Mesenchymal stem cell (in vitro differentiated cells and primary cell): ENCODE measurements at regions not wholly inside any gene's neighbourhood (a gene's known extent, or its start where the extent isn't known, plus 50 kb on each side); places are given as distances from the start of the nearest gene placed in this dataset.

ENCODE experiments used
- DNase-seq: peaks from one replicate; pipeline ENCODE4 v3.0.0-alpha.2; 2013
- H2AFZ ChIP-seq: one replicate; pipeline ENCODE4 v1.6.1; 2013; ENCODE audit warnings: low read depth, mild to moderate bottlenecking, control low read depth, inconsistent platforms, low read length, moderate library complexity
- H2AK5ac ChIP-seq: 2 replicates; pipeline ENCODE4 v1.6.1; 2013; ENCODE audit warnings: low read length, moderate library complexity, mild to moderate bottlenecking, inconsistent platforms; ENCODE audit not compliant: severe bottlenecking
- H2BK120ac ChIP-seq: one replicate; pipeline ENCODE4 v1.6.1; 2013; ENCODE audit warnings: low read depth, mild to moderate bottlenecking, inconsistent platforms, low read length, moderate library complexity
- H2BK12ac ChIP-seq, 2 experiments: one replicate each; pipeline ENCODE4 v1.6.1; 2013; ENCODE audit warnings: inconsistent platforms in 2 of 2, low read length in 2 of 2, mild to moderate bottlenecking in 2 of 2, moderate library complexity in 2 of 2, control low read depth in 1 of 2
- H2BK15ac ChIP-seq: one replicate; pipeline ENCODE4 v1.6.1; 2013; ENCODE audit warnings: mild to moderate bottlenecking, low read depth, inconsistent platforms; ENCODE audit not compliant: poor library complexity, severe bottlenecking
- H2BK5ac ChIP-seq: 2 replicates; pipeline ENCODE4 v1.6.1; 2013; ENCODE audit warnings: low read depth, mild to moderate bottlenecking, low read length, control low read depth, inconsistent platforms; ENCODE audit not compliant: poor library complexity, severe bottlenecking
- H3K14ac ChIP-seq, 2 experiments: one replicate each; pipeline ENCODE4 v1.6.1; 2013; ENCODE audit warnings: inconsistent platforms in 2 of 2, low read length in 2 of 2, control low read depth in 1 of 2, mild to moderate bottlenecking in 1 of 2, moderate library complexity in 1 of 2
- H3K18ac ChIP-seq, 2 experiments: one replicate each; pipeline ENCODE4 v1.6.1; 2013; ENCODE audit warnings: inconsistent platforms in 2 of 2, low read length in 2 of 2, control low read depth in 1 of 2, low read depth in 1 of 2, mild to moderate bottlenecking in 1 of 2
- H3K23ac ChIP-seq, 2 experiments: one replicate each; pipeline ENCODE4 v1.6.1; 2013; ENCODE audit warnings: inconsistent platforms in 2 of 2, low read length in 2 of 2, mild to moderate bottlenecking in 2 of 2, moderate library complexity in 2 of 2, control low read depth in 1 of 2
- H3K27ac ChIP-seq: 2 replicates; pipeline ENCODE4 v1.5.1; 2013; ENCODE audit warnings: mild to moderate bottlenecking, moderate library complexity, low read length, control low read depth, inconsistent platforms; ENCODE audit not compliant: poor library complexity, severe bottlenecking
- H3K27me3 ChIP-seq, 2 experiments: 2 replicates each; pipeline versions ENCODE4 v1.6.1 to v1.7.0; 2013; ENCODE audit warnings: low read length in 2 of 2, mild to moderate bottlenecking in 2 of 2, moderate library complexity in 2 of 2, control low read depth in 1 of 2, inconsistent platforms in 1 of 2; ENCODE audit not compliant: control insufficient read depth in 1 of 2, insufficient read depth in 1 of 2
- H3K36me3 ChIP-seq, 2 experiments: 2 replicates each; pipeline versions ENCODE4 v1.6.1 to v1.7.0; 2013; ENCODE audit warnings: low read length in 2 of 2, control low read depth in 1 of 2, inconsistent platforms in 1 of 2, low read depth in 1 of 2, mild to moderate bottlenecking in 1 of 2; ENCODE audit not compliant: insufficient read depth in 2 of 2, control insufficient read depth in 1 of 2
- H3K4ac ChIP-seq, 2 experiments: one replicate each; pipeline ENCODE4 v1.6.1; 2013; ENCODE audit warnings: inconsistent platforms in 2 of 2, low read length in 2 of 2, mild to moderate bottlenecking in 2 of 2, moderate library complexity in 2 of 2, control low read depth in 1 of 2, low read depth in 1 of 2
- H3K4me1 ChIP-seq: 2 replicates; pipeline ENCODE4 v1.6.1; 2013; ENCODE audit warnings: low read depth, low read length, control low read depth; ENCODE audit not compliant: control insufficient read depth, insufficient read depth
- H3K4me2 ChIP-seq: 2 replicates; pipeline ENCODE4 v1.6.1; 2013; ENCODE audit warnings: low read length, mild to moderate bottlenecking, inconsistent platforms; ENCODE audit not compliant: poor library complexity, severe bottlenecking
- H3K4me3 ChIP-seq, 2 experiments: 2 replicates each; pipeline versions ENCODE4 v1.5.1 to v1.7.0; 2013; ENCODE audit warnings: low read length in 2 of 2, mild to moderate bottlenecking in 2 of 2, control low read depth in 1 of 2, low read depth in 1 of 2; ENCODE audit not compliant: insufficient read depth in 1 of 2
- H3K79me1 ChIP-seq: replicated peaks from 2 replicates; pipeline ENCODE4 v1.6.1; 2013; ENCODE audit warnings: mild to moderate bottlenecking, control low read depth, low read length, inconsistent platforms; ENCODE audit not compliant: poor library complexity, severe bottlenecking
- H3K9ac ChIP-seq: 2 replicates; pipeline ENCODE4 v1.7.0; 2013; ENCODE audit warnings: mild to moderate bottlenecking, low read length, moderate library complexity
- H3K9me3 ChIP-seq: 2 replicates; pipeline ENCODE4 v1.7.0; 2013; ENCODE audit warnings: mild to moderate bottlenecking, low read length; ENCODE audit not compliant: control insufficient read depth
- H4K8ac ChIP-seq: one replicate; pipeline ENCODE4 v1.6.1; 2013; ENCODE audit warnings: inconsistent platforms, mild to moderate bottlenecking, low read length, moderate library complexity
- H4K91ac ChIP-seq: one replicate; pipeline ENCODE4 v1.6.1; 2013; ENCODE audit warnings: mild to moderate bottlenecking, low read length, inconsistent platforms
- WGBS: methylation state at CpG from one replicate; pipeline ENCODE4 v1.1.7; 2013; ENCODE audit warnings: mixed read lengths; 5-methylcytosine and 5-hydroxymethylcytosine counted together

DNA sequence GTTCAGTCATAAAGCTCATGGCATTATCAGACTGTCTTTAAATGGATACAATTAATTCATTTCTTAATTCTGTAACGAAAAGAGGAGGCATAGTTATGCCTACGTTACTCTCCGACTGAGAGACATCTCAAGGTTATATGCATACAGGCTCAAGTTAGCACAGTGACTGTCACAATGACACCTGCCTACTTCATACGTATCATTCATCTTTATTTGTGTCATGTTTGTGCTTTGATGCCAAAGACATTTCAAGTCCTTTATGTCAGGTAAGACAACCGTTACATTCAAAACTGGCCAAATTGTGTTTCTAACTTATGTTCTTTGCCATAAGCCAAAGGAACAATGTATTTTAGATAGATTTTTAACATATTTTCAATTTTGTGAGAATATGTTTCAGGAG is 328.8 kb upstream of the NRG3 start:
- Histone ChIP-seq H4K8ac (no peak overlapping the region), H2BK120ac (no peak overlapping the region), H3K4me1 (no peaks in the 10 kb centered on the region), H3K9me3 (peaks cover 14% of the 10 kb centered on the region), H3K23ac (no peak overlapping the region), H4K91ac (no peak overlapping the region), H3K27me3 (no peaks in the 10 kb centered on the region), H3K9ac (no peak overlapping the region), H3K36me3 (no peaks in the 10 kb centered on the region), H2BK15ac (no peak overlapping the region), H3K4ac (no peak overlapping the region), H3K18ac (no peak overlapping the region), H2BK5ac (no peak overlapping the region), H3K4me3 (no peak overlapping the region), H3K4me2 (no peak overlapping the region), H3K79me1 (no peaks in the 10 kb centered on the region), H3K27ac (no peak overlapping the region), H2BK12ac (no peak overlapping the region), H3K14ac (no peak overlapping the region), H2AFZ (no peak overlapping the region), H2AK5ac (no peak overlapping the region)
- no peak for DNase-seq
- 83% methylated on average over 4 of the region's 5 CpGs for WGBS

- no peak overlapping the region for H2AFZ ChIP-seq
- H2BK12ac ChIP-seq = no peak overlapping the region
- H3K9me3 ChIP-seq = peaks cover 17% of the 10 kb centered on the region
- no peak overlapping the region for H3K14ac ChIP-seq
- H3K4ac ChIP-seq = no peak overlapping the region
- no peaks in the 10 kb centered on the region for H3K36me3 ChIP-seq
- no peaks in the 10 kb centered on the region for H3K79me1 ChIP-seq
- no peak overlapping the region for H4K91ac ChIP-seq
- H3K27ac ChIP-seq = no peak overlapping the region
- no peak overlapping the region for H2BK5ac ChIP-seq
- no peak overlapping the region for H2BK120ac ChIP-seq
- H3K4me1 ChIP-seq = no peaks in the 10 kb centered on the region
- no peak overlapping the region for H3K18ac ChIP-seq
- no peak overlapping the region for H2AK5ac ChIP-seq
- no peaks in the 10 kb centered on the region for H3K27me3 ChIP-seq
- no peak for DNase-seq
- no peak overlapping the region for H2BK15ac ChIP-seq
- H3K9ac ChIP-seq = no peak overlapping the region
- whole genome bisulfite sequencing = 91% methylated on average over 3 of the region's 3 CpGs
- no peak overlapping the region for H3K4me2 ChIP-seq
- no peak overlapping the region for H4K8ac ChIP-seq
- H3K4me3 ChIP-seq = no peak overlapping the region
- no peak overlapping the region for H3K23ac ChIP-seq
These were observed 326.8 kb upstream of the NRG3 start for GRCh38 chr10:81548160-81548559.

GRCh38 chr10:81564143-81564542 is 310.9 kb upstream of the NRG3 start:
- H2AK5ac ChIP-seq = no peak overlapping the region

GRCh38 chr10:81569488-81569887 is 305.5 kb upstream of the NRG3 start:
- H2BK5ac ChIP-seq = no peak overlapping the region
- no peaks in the 10 kb centered on the region for H3K27me3 ChIP-seq
- DNase-seq = no peak
- H2AFZ ChIP-seq = no peak overlapping the region
- no peak overlapping the region for H3K9ac ChIP-seq
- H3K4me3 ChIP-seq = no peak overlapping the region
- no peak overlapping the region for H2AK5ac ChIP-seq
- no peaks in the 10 kb centered on the region for H3K36me3 ChIP-seq
- no peaks in the 10 kb centered on the region for H3K79me1 ChIP-seq
- WGBS = 92% methylated on average over 5 of the region's 5 CpGs
- H3K4me1 ChIP-seq = no peaks in the 10 kb centered on the region
- no peak overlapping the region for H2BK120ac ChIP-seq
- no peak overlapping the region for H3K18ac ChIP-seq
- H3K27ac ChIP-seq = no peak overlapping the region
- H3K4me2 ChIP-seq = no peak overlapping the region
- H4K91ac ChIP-seq = no peak overlapping the region
- no peak overlapping the region for H3K4ac ChIP-seq
- no peak overlapping the region for H2BK15ac ChIP-seq
- H3K14ac ChIP-seq = no peak overlapping the region
- no peak overlapping the region for H2BK12ac ChIP-seq
- no peak overlapping the region for H3K23ac ChIP-seq
- peaks cover 2% of the 10 kb centered on the region for H3K9me3 ChIP-seq
- H4K8ac ChIP-seq = no peak overlapping the region

More at GRCh38 chr10:81564143-81564542, 310.9 kb upstream of the NRG3 start:
- Histone ChIP-seq H3K4me2 (no peak overlapping the region), H3K4me3 (no peak overlapping the region), H3K79me1 (no peaks in the 10 kb centered on the region), H3K4ac (no peak overlapping the region), H3K36me3 (no peaks in the 10 kb centered on the region), H2BK15ac (no peak overlapping the region), H3K9ac (no peak overlapping the region), H3K4me1 (no peaks in the 10 kb centered on the region), H3K9me3 (peaks cover 17% of the 10 kb centered on the region), H3K23ac (no peak overlapping the region), H2BK120ac (no peak overlapping the region), H2BK12ac (no peak overlapping the region), H3K27ac (no peak overlapping the region), H3K14ac (no peak overlapping the region), H2BK5ac (no peak overlapping the region), H3K27me3 (no peaks in the 10 kb centered on the region), H3K18ac (no peak overlapping the region), H4K8ac (no peak overlapping the region), H4K91ac (no peak overlapping the region), H2AFZ (no peak overlapping the region)
- DNase-seq = no peak
- WGBS = 74% methylated on average over 2 of the region's 3 CpGs
